ENCODE measurements at regions not wholly inside any gene's neighbourhood (a gene's known extent, or its start where the extent isn't known, plus 50 kb on each side); places are given as distances from the start of the nearest gene placed in this dataset.

GRCh38 chr5:129821477-129822131, 73.7 kb downstream of the MINAR2 start:
- no peak for DNase-seq

- no peak for DNase-seq
These were observed 74.0 kb upstream of the CHSY3 start for GRCh38 chr5:129830288-129830687.

GRCh38 chr5:129836321-129836720, 67.9 kb upstream of the CHSY3 start:
- no peak for DNase-seq

- DNase-seq, result no peak
These were observed 59.5 kb upstream of the CHSY3 start for GRCh38 chr5:129844764-129845163.

GRCh38 chr5:129852747-129853352, 51.4 kb upstream of the CHSY3 start:
- peak; percentile 2 for DNase-seq

- no peak for DNase-seq
These were observed 50.7 kb upstream of the CHSY3 start for GRCh38 chr5:129853588-129853987.

All from NCI-H1092 treated with DMSO at 0.1 percent for 48 hours (cell line).